ENCODE measurements at regions not wholly inside any gene's neighbourhood (a gene's known extent, or its start where the extent isn't known, plus 50 kb on each side); places are given as distances from the start of the nearest gene placed in this dataset.
A peak's percentile ranks its signal among the peaks of the same experiment; 100 is the strongest.

DNA sequence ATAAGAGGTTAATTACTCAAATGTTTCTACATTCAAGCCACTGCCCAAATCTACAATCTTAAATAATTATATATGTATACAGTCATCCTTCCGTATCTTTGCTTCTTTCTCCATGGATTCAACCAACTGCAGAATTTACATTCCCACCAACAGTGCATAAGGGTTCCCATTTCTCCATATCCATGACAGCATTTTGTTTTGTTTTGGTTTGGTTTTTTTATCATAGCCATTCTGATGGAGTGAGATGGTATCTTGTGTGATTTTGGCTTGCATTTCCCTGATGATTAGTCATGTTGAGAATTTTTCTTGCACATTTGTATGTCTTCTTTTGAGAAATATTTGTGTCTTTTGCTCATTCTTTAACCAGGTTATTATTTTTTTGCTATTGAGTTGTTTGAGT lies 198.5 kb downstream of the C6orf118 start:
- H3K4me3 ChIP-seq (ENCODE audit: low read depth, low read length): no peak overlapping the region
- DNase-seq (ENCODE audit: low read depth): no peak
- TF ChIP-seq, protein P1, sequence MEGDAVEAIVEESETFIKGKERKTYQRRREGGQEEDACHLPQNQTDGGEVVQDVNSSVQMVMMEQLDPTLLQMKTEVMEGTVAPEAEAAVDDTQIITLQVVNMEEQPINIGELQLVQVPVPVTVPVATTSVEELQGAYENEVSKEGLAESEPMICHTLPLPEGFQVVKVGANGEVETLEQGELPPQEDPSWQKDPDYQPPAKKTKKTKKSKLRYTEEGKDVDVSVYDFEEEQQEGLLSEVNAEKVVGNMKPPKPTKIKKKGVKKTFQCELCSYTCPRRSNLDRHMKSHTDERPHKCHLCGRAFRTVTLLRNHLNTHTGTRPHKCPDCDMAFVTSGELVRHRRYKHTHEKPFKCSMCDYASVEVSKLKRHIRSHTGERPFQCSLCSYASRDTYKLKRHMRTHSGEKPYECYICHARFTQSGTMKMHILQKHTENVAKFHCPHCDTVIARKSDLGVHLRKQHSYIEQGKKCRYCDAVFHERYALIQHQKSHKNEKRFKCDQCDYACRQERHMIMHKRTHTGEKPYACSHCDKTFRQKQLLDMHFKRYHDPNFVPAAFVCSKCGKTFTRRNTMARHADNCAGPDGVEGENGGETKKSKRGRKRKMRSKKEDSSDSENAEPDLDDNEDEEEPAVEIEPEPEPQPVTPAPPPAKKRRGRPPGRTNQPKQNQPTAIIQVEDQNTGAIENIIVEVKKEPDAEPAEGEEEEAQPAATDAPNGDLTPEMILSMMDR (IDR thresholded peaks at IDR 0.05; ENCODE audit: insufficient read depth, low read depth, low read length, missing control alignments): no peak

DNA sequence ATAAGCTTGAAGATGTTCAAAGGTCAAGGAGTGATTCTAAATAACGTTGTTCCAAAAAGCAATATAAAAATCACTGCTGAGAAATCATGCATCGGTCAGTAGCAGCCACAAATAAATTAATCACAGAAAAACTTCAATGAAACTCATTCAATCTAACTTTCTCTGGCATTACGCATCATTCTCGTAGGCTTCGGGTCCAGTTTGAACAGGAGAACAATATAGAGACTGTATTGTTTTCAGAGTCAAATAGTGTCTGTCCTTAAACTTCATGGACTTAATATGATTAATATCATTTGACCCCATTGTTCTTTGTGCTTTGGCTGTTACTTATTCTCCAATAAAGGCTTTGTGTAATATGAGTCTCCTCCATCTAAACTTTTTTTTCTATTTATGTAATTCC lies 200.4 kb downstream of the C6orf118 start:
- H3K4me3 ChIP-seq (ENCODE audit: low read depth, low read length): no peak overlapping the region
- DNase-seq (ENCODE audit: low read depth): no peak
- TF ChIP-seq, protein P1 (IDR thresholded peaks at IDR 0.05; ENCODE audit: insufficient read depth, low read depth, low read length, missing control alignments): no peak

DNA sequence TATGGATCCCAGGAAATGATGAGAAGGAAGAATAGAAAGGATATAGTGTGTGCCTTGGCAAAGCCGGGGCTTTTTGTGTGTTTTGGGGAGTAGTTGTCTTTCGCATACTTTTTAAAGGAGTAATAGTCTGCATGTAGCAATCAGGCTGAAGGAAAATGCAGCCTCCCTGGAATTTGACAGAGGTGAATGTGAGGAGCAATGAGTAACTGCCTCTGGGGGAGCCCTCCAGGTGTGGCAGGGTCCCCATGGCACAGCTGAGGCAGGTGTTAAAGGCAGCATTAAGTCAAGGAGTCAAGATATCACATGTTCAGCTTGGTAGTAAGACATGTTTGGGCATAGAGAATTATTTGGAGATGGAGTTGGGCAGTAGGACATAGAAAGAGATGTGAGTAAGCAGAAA lies 203.1 kb downstream of the C6orf118 start:
- DNase-seq (ENCODE audit: low read depth): no peak
- no peak overlapping the region for H3K4me3 ChIP-seq (ENCODE audit: low read depth, low read length)
- TF ChIP-seq, protein P1 (IDR thresholded peaks at IDR 0.05; ENCODE audit: insufficient read depth, low read depth, low read length, missing control alignments): no peak

DNA sequence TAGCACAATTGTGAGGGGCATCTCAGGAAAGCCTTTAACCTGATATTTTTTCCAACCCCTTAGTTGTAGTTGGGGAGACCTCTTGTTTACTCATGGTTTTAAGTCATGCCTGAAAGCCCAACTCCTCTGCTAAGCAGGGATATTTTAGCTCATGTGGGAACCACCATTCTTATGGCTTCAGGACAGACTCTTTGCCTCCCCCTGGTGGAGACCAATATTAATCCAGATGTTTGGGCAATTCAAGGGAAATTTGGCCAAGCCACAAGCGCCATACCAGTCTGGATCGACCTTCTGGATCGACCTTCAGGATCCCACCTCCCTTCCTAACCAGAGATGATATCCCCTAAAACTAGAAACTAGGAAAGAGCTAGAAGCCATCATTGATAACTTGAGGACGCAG lies 211.2 kb downstream of the C6orf118 start:
- DNase-seq (ENCODE audit: low read depth): peak; percentile 30
- no peak overlapping the region for H3K4me3 ChIP-seq (ENCODE audit: low read depth, low read length)
- TF ChIP-seq, protein P1 (IDR thresholded peaks at IDR 0.05; ENCODE audit: insufficient read depth, low read depth, low read length, missing control alignments): peak; percentile 35

DNA sequence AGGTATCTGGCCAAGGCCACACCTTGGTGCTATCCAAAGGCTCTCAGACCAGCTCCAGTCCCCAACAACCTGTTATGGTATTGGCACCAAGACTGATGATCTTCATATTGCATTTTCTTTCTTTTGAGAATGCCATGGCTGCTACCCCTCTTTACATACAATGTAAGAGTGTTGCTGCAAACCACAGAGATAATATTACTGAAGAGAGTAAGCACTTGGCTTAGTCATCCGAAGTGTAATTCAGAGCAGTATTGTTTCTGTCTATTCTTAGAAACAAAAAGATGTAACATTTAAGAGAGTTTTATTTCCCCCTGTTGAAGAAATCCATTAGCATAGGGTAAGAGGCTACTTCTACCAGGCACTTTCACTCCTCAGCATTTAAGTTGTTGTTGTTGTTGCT lies 212.5 kb downstream of the C6orf118 start:
- TF ChIP-seq, protein P1 (IDR thresholded peaks at IDR 0.05; ENCODE audit: insufficient read depth, low read depth, low read length, missing control alignments): no peak
- no peak for DNase-seq (ENCODE audit: low read depth)
- no peak overlapping the region for H3K4me3 ChIP-seq (ENCODE audit: low read depth, low read length)

DNA sequence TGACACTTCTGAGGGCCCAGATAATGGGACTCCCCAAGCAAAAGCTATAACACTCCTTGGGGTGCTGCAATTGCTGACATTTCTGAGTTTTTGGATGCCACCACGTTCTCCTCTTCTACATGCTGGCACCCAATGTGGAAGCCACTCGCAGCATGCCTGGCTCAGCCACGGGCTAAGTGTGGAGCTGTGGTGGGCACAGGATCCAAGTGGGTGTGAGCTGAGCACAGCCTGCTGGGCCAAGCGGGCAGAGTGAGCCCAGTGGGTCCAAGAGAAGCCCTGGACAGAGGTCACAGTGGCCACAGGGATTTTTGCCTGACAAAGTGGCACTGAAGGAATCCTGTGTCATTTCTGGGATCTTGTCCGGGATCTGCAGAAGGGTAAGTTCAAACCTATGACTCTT lies 213.2 kb downstream of the C6orf118 start:
- TF ChIP-seq, protein P1 (IDR thresholded peaks at IDR 0.05; ENCODE audit: insufficient read depth, low read depth, low read length, missing control alignments): no peak
- H3K4me3 ChIP-seq (ENCODE audit: low read depth, low read length): no peak overlapping the region
- no peak for DNase-seq (ENCODE audit: low read depth)

DNA sequence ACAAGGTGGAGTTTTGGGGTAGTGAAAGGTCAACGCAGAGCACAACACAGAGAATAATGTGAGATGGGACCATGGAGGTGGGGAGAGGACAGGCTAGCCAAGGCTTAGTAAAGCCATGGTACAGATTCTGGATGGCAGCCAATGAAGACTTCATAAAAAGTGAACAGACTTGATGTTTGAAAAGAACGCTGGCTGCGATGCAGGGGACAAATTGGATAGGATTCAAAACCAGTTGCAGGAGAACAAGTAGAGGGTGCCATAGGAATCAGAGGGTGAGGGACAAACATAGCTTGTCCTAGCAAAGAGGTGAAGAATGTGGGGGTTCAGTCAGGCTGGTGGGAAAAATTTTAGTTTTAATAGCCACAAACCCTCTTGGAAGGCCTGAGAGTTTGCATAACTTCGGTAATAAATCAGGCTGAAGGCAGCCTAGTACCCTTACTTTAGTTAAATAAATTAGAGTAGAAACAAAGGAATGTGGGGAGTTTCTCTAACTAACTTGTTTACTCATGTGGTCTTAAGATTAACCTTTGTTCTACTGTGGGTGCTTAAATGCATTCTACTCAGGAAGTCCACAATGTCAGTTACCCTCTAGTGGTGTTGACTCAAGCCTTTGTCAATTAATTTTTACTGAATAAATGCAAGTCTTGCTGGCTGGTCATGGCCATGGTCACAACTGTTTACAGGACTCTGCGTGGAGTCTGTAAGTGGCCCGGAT lies 216.4 kb downstream of the C6orf118 start:
- TF ChIP-seq, protein P1 (IDR thresholded peaks at IDR 0.05; ENCODE audit: insufficient read depth, low read depth, low read length, missing control alignments): no peak
- no peak overlapping the region for H3K4me3 ChIP-seq (ENCODE audit: low read depth, low read length)
- DNase-seq (ENCODE audit: low read depth): no peak
